GM12878 (cell line): ENCODE measurements at regions not wholly inside any gene's neighbourhood (a gene's known extent, or its start where the extent isn't known, plus 50 kb on each side); places are given as distances from the start of the nearest gene placed in this dataset.

Experiments
- BHLHE40 ChIP-seq, 2 experiments: fragments of 450-650 bp in 1 of 2; IDR thresholded peaks; 2 replicates each; pipeline ENCODE4 v1.6.1; 2011 to 2017; ENCODE audit warnings: low read depth in 2 of 2, borderline replicate concordance in 1 of 2, improper control_type of control experiment in 1 of 2, low read length in 1 of 2, mild to moderate bottlenecking in 1 of 2
- GATAD2B ChIP-seq: fragments of 450-650 bp; conservative IDR thresholded peaks from 2 replicates; pipeline ENCODE4 v1.6.1; 2017; ENCODE audit warnings: low read depth, mild to moderate bottlenecking, moderate library complexity
- JUND ChIP-seq: IDR thresholded peaks from 2 replicates; pipeline ENCODE4 v1.6.1; 2012; ENCODE audit warnings: low read depth, mild to moderate bottlenecking, low read length, improper control_type of control experiment, moderate library complexity
- NBN ChIP-seq: fragments of 450-650 bp; IDR thresholded peaks from 2 replicates; pipeline ENCODE4 v1.6.1; 2016
- NFYA ChIP-seq: IDR thresholded peaks from 2 replicates; pipeline ENCODE4 v1.6.1; 2011; ENCODE audit warnings: low read depth, mild to moderate bottlenecking, low read length, improper control_type of control experiment, borderline replicate concordance
- TAF1 ChIP-seq: IDR thresholded peaks from 2 replicates; pipeline ENCODE4 v1.6.1; 2011; ENCODE audit warnings: mild to moderate bottlenecking, low read depth, low read length, borderline replicate concordance
- USF1 ChIP-seq: IDR thresholded peaks from 2 replicates; pipeline ENCODE4 v1.6.1; 2011; ENCODE audit warnings: borderline replicate concordance, low read depth, mild to moderate bottlenecking, moderate library complexity, mixed read lengths, low read length; ENCODE audit not compliant: insufficient read depth; ENCODE audit errors: extremely low read length
- TF ChIP-seq, protein P1 (sequence below): fragments of 150-350 bp; IDR thresholded peaks from 2 replicates; pipeline ENCODE4 v1.6.1; 2016; ENCODE audit warnings: low read depth, low read length

- TF ChIP-seq USF1 (no peak), NBN (no peak), TAF1 (no peak), GATAD2B (no peak), NFYA (no peak), JUND (no peak), BHLHE40 (IDR thresholded peaks at IDR 0.05; ENCODE audit: borderline replicate concordance in 1 of 2, low read depth in 2 of 2, low read length in 1 of 2) (no peak)
- TF ChIP-seq, protein P1, sequence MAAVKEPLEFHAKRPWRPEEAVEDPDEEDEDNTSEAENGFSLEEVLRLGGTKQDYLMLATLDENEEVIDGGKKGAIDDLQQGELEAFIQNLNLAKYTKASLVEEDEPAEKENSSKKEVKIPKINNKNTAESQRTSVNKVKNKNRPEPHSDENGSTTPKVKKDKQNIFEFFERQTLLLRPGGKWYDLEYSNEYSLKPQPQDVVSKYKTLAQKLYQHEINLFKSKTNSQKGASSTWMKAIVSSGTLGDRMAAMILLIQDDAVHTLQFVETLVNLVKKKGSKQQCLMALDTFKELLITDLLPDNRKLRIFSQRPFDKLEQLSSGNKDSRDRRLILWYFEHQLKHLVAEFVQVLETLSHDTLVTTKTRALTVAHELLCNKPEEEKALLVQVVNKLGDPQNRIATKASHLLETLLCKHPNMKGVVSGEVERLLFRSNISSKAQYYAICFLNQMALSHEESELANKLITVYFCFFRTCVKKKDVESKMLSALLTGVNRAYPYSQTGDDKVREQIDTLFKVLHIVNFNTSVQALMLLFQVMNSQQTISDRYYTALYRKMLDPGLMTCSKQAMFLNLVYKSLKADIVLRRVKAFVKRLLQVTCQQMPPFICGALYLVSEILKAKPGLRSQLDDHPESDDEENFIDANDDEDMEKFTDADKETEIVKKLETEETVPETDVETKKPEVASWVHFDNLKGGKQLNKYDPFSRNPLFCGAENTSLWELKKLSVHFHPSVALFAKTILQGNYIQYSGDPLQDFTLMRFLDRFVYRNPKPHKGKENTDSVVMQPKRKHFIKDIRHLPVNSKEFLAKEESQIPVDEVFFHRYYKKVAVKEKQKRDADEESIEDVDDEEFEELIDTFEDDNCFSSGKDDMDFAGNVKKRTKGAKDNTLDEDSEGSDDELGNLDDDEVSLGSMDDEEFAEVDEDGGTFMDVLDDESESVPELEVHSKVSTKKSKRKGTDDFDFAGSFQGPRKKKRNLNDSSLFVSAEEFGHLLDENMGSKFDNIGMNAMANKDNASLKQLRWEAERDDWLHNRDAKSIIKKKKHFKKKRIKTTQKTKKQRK = no peak
Measured at GRCh38 chr6:137973201-137973600, 106.1 kb downstream of the TNFAIP3 start (continued).
